Uterus (tissue), 2 donors: ENCODE measurements at regions not wholly inside any gene's neighbourhood (a gene's known extent, or its start where the extent isn't known, plus 50 kb on each side); places are given as distances from the start of the nearest gene placed in this dataset.

Experiments
- CTCF ChIP-seq, 4 experiments: fragments of 200-600 bp in 2 of 4; fragments of 450-650 bp in 2 of 4; sonication (generic) in 2 of 4; IDR thresholded peaks; one replicate each; pipeline ENCODE4 v1.5.1; 2016 to 2019; ENCODE audit warnings: antibody characterized with exemption in 4 of 4, mild to moderate bottlenecking in 2 of 4, moderate library complexity in 1 of 4
- POLR2A ChIP-seq, 2 donors: fragments of 450-650 bp; IDR thresholded peaks; one replicate each; pipeline ENCODE4 v1.6.1; 2016; ENCODE audit warnings: antibody characterized with exemption in 2 of 2, mild to moderate bottlenecking in 1 of 2, moderate library complexity in 1 of 2

GRCh38 chr10:121132273-121132672 lies 281.1 kb downstream of the WDR11 start:
- no peak for TF ChIP-seq CTCF (IDR thresholded peaks at IDR 0.05)
- no peak for TF ChIP-seq POLR2A (IDR thresholded peaks at IDR 0.05)
